Lung microvascular endothelial cell (primary cell): ENCODE measurements at regions not wholly inside any gene's neighbourhood (a gene's known extent, or its start where the extent isn't known, plus 50 kb on each side); places are given as distances from the start of the nearest gene placed in this dataset.
"Not testable (repeated sequence)": the region's sequence is repeated elsewhere in the genome, so short reads cannot be mapped to it uniquely, and the experiment has no call there.

Experiments
- DNase-seq, 2 donors: peaks; one replicate each; pipeline versions ENCODE4 v3.0.0 to v3.0.0-alpha.2; 2010; ENCODE audit warnings: low read depth in 2 of 2

DNA sequence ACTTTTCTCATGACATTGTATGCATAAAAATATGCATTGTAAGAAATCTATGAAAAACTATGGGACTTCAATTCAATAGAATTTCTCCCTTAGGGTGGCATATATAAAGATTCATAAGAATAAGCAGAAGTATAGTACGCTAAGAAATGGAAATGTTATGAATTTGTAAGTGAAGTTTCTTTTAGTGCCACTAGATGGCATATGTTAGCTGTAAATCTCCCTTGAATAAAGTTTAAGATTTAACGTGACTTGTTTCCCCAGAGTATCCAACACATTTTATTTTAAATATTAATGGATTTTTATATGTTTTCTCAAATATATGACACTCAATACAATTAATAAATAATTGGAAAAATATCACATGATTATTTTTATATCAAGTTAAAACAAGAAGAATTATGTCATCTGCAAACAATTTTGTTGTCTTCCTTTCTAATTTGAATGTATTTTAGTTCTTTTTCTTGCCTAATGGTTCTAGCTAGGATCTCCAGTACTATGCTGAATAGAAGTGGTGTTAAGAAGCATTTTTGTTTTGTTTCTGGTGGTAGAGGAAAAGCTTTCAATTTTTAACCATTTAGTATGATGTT, 287.2 kb downstream of the HGF start:
- peak; percentile 52 to 71 for DNase-seq

DNA sequence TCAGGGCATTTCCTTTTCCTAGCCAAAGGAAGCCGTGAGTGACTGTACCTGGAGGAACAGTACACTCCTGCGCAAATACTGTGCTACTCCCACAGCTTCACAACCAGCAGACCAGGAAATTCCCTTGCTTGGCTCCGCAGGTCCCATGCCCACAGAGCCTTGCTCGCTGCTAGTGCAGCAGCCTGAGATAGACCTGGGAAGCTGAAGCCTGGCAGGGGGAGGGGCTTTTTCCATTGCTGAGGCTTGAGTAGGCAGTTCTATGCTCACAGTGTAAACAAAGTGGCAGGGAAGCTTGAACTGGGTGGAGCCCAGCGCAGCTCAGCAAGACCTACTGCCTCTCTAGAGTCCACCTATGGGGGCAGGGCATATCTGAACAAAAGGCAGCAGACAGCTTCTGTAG, 291.2 kb downstream of the HGF start:
- DNase-seq = no peak

DNA sequence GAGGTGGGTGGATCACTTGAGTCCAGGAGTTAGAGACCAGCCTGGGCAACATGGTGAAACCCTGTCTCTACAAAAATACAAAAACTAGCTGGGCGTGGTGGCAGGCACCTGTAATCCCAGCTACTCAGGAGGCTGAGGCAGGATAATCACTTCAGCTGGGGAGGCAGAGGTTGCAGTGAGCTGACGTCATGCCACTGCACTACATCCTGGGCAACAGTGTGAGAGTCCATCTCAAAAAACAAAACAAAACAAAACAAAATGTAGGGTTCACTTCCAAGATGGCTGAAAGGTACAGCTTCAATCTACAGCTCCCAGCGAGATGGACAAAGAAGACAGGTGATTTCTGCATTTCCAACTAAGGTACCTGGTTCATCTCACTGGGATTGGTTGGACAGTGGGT, 291.6 kb downstream of the HGF start:
- not testable (repeated sequence) for DNase-seq

DNA sequence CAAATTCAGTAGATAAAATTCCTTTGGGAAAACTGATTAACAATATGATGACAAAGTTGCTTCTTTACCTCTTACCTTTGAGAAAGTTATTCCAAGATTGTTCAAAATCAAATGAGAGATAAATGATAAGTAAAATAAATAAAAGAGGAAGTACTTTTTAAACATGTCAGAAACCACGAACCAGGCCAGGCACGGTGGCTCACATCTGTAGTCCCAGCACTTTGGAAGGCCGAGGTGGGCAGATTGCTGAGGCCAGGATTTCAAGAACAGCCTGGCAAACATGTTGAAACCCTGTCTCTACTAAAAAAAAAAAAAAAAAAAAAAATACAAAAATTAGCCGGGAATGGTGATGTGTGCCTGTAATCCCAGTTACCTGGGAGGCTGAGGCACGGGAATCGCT, 296.6 kb downstream of the HGF start:
- DNase-seq = no peak

DNA sequence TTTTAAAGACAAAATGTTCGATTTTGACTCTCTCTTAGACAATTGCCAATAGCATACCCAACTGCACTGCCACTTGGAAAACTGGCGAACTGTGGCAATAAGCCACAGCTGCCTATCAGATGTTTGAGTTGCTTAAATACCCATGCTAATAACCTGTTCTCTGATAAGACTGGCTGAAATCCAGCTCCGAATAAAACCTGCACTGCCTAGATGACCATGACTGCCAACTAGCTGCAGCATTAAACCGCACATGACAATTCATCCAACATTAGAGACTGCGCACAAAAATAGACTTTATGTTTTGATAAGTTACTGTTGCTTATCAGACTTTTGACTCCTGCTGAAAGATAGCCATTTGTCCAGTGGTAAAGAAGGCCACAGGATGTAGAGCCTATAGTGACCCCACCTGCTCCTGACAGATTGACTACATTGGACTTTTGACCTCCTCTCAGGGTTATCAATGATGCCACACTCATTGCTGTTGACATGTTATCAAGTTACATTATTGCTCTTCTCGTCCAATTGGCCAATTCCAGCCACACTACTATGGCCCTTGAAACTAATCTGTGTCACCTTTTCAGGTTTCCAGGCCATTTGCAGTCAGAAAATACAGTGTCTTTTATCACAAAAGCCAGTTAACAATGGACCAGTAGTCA, 299.0 kb downstream of the HGF start:
- DNase-seq = no peak

DNA sequence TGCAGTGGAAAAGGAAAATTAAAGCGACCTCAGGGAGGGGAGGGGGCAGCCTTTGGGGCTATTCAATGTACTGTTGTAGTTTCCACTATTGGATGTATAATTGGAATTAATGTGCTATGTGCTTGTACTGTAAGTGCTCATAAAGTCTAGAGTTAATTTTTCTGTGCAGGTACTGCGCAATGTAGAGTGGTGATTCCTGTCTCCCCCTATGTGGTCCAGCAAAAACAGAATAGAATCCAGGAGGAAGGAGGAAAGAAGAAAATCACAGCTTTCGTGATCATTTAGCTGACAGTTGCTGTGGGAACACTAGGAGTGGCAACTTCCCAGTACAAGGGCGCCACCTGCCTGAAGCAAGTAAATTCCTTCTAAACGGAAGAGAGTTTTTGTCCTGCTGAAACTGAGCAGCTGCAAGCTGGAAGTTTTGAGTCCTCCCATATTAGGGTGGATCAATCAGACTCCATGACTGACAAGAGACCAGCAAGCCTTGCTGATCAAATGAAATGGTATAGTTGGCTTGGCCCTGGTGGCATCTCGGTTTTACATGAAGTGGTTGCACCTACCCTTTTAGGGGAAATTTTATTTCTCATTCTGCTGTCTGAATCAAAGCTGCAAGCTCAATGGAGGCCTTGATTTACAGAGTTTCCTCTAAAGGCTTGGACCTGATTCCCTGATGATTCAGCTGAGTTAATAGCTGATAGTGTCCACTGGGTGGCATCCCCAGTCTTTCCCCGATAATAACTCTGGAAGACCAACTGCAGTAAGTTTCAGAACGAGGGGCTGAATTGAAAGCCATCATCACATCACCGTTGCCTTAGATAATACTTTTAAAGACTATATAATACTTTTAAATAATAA, 299.8 kb downstream of the HGF start:
- peak; percentile 78 to 82 for DNase-seq

DNA sequence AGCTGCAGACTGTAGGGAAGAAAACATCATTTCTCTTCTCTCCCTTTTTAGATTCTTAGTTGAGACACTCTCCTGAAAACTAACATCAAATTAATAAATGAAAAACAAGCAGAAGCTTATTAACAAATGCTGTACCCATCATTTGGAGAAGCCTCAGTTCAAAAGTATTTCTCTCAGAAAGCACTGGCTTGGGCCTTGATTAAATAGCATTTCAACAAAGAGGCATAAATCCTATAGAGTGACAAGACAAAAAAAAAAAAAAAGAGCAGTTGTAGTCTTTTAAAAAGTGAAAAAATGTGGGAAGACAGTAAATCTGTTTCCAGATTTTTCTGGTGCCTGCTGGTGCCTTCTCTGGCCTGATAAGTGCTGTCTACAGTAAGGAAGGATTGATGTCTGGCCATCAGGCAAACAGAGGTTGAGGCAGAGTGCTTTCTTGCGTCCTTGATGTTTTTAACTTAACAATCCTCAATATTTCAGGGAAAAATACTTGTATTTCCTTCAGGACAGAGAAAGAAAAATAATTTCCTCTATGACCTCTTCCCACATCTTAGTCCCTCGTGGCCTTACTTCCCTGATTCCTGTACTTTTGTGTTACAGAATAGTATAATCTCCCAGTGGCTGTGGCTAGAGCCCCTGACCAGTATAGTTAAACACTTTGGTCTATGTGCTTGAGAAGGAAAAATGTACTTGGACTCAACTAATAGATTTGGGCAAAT, 300.5 kb downstream of the HGF start:
- DNase-seq = no peak

DNA sequence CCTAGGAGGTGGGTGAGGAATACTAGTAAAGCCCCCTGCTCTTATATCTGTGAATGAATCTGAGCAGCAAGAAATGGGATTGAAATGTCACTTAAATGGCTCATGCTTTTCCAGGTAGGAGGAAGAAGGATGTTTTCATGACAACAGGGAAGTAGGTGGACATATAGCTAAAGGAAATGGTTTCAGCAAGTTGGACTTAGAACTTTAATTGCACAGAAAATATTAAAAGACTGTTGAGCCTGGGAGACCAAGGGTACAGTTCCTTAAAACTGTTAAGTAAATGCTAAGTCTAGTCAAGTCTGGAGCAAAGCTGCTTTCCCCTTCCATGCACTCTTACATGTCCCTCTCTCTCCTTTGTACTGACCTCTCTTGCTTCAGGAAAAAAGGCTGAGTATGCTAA, 301.3 kb downstream of the HGF start:
- DNase-seq = no peak

DNA sequence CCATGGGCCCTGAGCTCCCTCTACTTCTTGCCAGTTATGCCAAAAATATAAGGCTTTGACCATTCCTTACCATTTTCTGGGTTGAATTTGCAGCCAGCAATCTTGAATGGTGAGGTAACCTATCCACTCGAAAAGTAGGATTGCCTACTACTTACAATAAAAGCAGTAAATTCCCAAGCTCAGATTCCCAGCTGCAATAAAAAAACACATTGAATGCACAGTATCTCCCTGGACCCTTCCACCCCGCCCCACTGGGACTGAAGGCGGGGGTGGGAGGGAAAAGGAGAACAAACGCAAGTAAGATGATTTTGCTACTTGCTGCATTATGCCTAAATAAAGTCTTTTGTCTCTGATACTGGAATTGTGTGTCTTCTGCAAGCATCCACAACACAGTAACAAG, 301.9 kb downstream of the HGF start:
- no peak for DNase-seq

DNA sequence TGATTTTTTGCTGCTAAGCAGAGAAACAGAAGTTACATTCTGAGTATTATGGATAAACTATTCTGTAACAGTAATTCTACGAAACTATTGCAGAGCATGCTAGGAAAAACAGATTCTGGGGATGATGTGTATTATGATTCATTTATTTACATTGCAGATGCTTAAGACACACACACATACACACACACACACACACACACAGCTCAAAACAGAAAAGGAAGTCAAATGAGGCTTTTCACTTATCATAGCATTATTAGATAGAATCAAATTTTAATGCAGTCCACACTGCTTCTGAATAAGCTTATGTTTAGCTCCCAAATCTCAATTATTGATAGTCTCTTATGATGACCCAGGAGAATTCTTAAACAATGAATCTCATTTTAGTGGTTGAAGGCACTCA, 307.2 kb downstream of the HGF start:
- DNase-seq = peak in 1 of 2 donors; percentile 28

DNA sequence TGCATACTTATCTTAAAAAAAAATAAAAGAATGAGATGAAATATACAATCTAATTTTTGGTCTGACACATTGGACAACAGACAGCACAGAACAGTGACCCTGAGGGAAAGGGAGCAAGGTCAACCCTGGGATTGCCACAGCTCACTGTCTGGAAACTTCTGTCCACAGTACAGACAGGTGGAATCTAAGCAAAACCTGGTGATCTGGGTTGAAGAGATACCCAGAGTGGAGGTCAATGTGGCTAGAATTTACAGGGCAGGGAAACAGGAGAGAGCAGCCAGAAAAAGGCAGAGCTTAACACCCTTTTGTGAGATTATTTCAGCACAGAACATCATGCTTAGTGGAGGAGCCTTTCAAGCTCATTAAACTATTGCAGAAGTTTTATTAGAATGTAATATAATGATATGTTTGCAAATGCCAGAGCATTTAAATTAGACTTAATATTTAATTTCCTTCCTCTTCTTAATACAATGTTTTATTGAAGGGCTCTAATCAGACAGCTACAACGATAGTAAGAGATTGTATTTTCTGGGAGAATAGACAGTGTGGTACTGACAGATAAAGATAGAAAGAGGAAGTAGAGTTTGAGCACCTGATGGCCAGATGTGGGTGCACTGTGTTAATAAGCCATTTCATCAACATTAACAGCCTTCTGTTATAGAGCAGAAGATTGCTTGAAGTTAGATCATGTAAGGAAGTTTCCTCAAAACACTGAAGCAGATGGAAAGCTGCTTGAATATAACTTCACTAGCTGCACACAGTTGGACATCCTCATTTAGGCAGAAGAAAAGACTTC, 309.4 kb downstream of the HGF start:
- no peak for DNase-seq

DNA sequence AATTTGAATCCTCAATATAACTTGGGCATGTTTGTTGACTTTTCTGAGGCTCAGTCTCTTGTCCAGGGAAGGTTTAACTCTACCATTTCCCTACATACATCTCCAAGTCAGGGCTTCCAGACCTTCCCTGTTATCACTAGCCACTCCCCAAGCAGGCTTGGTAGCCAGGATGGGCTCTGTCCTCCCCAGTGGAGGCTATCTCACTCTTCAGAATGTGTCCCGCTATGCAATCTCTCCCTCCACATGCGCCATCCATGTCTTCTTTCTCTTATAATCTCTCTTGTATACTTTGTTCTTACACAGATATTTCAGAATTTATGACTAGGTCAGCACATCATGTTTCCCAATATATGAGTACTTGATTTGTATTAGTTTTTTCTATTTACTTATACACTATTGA, 310.4 kb downstream of the HGF start:
- DNase-seq = no peak

DNA sequence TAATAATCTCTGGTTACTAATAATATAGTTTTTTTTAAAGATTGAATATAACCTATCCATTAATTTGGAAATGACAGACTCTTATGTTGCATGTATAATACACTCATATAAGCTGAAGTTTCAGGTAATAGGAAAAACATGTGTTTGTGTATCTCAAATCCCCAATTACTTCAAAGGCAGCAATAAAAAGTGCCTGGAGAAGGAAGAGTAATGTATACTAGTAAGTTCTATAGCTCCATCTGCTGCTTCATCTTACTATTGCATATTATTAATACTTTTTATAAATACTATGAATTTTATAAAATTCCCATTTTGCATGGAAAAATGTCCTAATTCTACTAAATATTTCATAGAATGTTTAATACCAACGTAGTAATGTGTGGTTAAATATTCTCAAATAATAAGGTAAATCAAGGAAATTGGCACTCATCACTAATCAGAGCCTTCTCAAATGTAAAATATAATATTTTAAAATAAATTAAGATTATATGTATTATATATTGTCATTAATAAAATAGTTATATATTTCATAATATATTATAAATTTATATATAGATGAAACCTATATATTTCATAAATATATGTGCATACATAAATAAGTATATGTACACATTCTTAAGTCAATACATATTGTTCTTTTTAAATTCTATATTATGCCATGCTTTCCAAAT, 311.9 kb downstream of the HGF start:
- peak; percentile 34 to 44 for DNase-seq

DNA sequence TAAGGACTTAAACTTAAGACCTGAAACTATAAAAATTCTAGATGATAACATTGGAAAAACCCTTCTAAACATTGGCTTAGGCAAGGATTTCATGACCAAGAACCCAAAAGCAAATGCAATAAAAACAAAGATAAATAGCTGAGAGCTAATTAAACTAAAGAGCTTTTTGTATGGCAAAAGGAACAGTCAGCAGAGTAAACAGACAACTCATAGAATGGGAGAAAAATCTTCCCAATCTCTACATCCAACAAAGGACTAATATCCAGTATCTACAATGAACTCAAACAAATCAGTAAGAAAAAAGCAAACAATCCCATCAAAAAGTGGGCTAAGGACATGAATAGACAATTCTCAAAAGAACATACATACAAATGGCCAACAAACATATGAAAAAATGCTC, 316.1 kb downstream of the HGF start:
- DNase-seq = not testable (repeated sequence)

DNA sequence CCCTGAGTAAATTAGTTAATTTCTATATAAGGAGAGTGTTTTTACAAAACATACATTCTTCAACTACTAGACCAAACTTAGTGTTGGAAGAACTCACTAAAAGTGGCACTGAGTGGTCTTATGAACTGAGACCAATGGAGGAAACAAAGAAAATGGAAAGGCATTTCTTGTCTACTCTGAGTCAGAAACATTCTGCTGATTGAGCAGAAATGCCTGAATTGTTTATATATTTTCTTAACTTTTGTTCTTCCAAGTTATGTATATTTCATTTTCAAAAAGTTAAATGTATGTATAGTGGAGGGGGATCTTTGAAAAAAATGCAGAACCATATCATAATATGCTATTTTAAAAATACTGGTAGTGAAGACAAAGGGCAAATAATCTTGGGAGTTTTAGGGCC, 320.7 kb downstream of the HGF start:
- no peak for DNase-seq

DNA sequence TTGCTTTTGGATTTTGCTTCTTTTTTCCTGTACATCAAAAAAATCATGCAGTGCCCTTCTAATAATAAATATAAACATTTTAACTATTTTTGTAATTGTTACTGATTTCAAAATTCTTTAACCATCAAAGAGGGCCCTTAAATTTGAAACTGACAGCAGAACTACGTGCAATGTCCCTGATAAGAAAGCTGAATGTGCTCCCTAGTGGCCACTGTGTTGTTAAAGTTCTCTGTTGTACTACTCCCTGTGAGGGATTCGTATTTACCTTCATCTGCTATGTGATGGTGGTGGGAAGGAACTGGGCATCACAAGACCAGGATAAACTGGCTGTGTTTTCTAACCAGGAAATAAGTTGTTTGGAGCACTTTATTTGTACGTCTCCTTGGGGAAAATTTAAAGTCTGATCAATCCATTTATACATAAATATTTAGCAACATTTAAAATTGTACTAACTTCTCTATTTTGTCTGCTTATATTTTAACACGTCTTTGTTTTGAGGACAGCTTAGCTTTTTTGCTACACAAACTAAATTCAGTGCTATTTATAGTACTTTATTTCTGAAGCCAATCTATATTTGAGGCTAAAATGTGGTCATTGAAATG, 322.4 kb downstream of the HGF start:
- peak; percentile 63 to 71 for DNase-seq

DNA sequence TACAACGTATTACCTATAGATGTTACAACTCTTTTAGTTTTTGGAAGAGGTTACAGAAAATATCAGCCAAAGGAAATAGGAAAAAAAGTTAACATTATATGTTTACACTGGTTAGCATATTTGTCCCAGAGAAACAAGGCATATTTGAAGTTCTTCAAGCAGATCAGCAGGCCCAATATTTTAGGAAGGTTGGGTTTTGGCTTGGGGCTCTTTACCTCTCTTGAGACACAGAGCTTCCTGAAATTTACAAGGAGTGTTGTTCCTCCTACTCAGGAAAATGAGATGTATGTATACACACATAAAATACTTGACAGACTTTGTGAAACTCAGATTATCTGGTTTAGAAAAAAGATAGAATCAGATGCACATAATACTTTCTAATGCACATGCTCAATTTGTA, 323.6 kb downstream of the HGF start:
- DNase-seq = no peak

DNA sequence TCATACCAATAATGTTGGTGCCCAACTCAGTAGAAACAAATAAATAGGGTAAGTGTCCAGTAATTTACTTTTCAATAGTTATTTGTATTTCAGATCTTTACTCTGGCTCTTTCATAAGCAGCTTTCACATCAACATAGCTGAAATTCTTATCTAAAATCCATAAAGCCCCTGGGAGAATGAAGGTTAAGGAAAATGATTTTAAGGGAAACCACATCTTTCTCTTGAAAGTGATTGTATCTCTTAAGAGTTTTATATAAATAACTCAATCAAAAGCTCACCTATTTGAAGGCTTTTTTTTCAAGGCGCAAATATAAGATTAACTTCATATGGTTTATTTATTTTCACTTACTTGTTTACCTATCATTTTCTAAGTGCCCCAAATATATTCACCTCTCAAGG, 324.4 kb downstream of the HGF start:
- DNase-seq = no peak

DNA sequence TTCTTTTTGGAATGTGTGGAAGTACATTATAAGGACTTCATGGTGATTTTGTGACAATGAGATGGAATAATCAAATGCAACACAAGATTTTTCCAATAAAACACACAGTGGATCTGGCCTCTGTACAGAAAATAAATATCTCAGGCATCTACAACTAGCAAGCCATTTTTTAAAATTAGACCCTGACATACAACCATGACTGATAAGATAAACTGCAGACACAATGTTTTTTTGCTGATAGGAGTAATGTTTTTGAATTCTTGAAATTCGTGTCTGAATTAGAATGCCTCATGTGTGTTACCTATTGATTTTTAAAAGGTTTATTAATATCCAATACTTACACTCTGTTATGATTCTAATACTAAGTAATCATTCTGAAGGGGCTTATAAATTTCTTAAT, 328.1 kb downstream of the HGF start:
- DNase-seq = no peak

DNA sequence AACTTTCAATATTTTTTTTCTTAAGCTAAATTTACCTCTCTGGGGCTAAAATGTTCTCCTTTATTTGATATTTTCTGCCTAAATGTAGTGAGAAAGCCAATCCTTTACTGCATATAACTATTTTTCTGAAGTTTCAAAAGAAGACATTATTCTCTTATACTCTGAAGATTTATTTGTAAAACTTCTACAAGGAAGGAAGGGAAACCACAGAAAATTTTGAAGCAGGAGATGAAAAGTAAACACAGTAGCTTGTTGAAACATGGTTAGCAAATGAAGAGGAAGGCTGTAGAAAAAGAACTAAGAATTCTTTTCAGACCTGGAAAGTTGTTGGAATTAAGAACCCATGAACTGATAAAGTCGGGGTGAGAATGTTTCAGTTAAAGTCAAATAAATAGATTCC, 330.3 kb downstream of the HGF start:
- DNase-seq = no peak
